GM18498 (cell line): ENCODE measurements at regions not wholly inside any gene's neighbourhood (a gene's known extent, or its start where the extent isn't known, plus 50 kb on each side); places are given as distances from the start of the nearest gene placed in this dataset.
"Not testable (repeated sequence)": the region's sequence is repeated elsewhere in the genome, so short reads cannot be mapped to it uniquely, and the experiment has no call there.

ENCODE experiments used
- ATAC-seq: cut with Tn5 transposase; IDR thresholded peaks from one replicate; pipeline ENCODE4 v1.9.1; 2021; ENCODE audit warnings: mild to moderate bottlenecking, moderate library complexity; ENCODE audit not compliant: unreplicated experiment

- no peak for ATAC-seq
These were observed 372.1 kb downstream of the ZNF674 start for GRCh38 chrX:46173159-46173558.

- not testable (repeated sequence) for ATAC-seq
These were observed 373.8 kb downstream of the ZNF674 start for GRCh38 chrX:46171457-46171856.

GRCh38 chrX:46169808-46170207 is 375.4 kb downstream of the ZNF674 start:
- no peak for ATAC-seq

GRCh38 chrX:46168254-46168653 is 377.0 kb downstream of the ZNF674 start:
- ATAC-seq: no peak

GRCh38 chrX:46165866-46166265 is 379.4 kb downstream of the ZNF674 start:
- no peak for ATAC-seq

GRCh38 chrX:46165411-46165810 is 379.8 kb downstream of the ZNF674 start:
- no peak for ATAC-seq

GRCh38 chrX:46152756-46153155 is 392.5 kb downstream of the ZNF674 start:
- no peak for ATAC-seq

- not testable (repeated sequence) for ATAC-seq
These were observed 393.9 kb downstream of the ZNF674 start for GRCh38 chrX:46151332-46151731.

- ATAC-seq: no peak
These were observed 400.7 kb downstream of the ZNF674 start for GRCh38 chrX:46144566-46144965.

GRCh38 chrX:46140272-46140671 is 404.9 kb downstream of the ZNF674 start:
- no peak for ATAC-seq

- no peak for ATAC-seq
These were observed 415.0 kb downstream of the ZNF674 start for GRCh38 chrX:46130247-46130646.

- ATAC-seq: no peak
These were observed 420.1 kb downstream of the ZNF674 start for GRCh38 chrX:46125111-46125510.

GRCh38 chrX:46117234-46117633 is 428.0 kb downstream of the ZNF674 start:
- no peak for ATAC-seq

GRCh38 chrX:46087310-46087709 is 457.9 kb downstream of the ZNF674 start:
- ATAC-seq: not testable (repeated sequence)

GRCh38 chrX:46080121-46080520 is 465.1 kb downstream of the ZNF674 start:
- not testable (repeated sequence) for ATAC-seq

- ATAC-seq: no peak
These were observed 472.4 kb downstream of the ZNF674 start for GRCh38 chrX:46072791-46073190.

GRCh38 chrX:46072372-46072771 is 472.8 kb downstream of the ZNF674 start:
- no peak for ATAC-seq

GRCh38 chrX:46070421-46070820 is 474.8 kb downstream of the ZNF674 start:
- no peak for ATAC-seq

- ATAC-seq: no peak
These were observed 485.9 kb downstream of the ZNF674 start for GRCh38 chrX:46059316-46059715.

- no peak for ATAC-seq
These were observed 500.7 kb downstream of the ZNF674 start for GRCh38 chrX:46044486-46044885.

- ATAC-seq: no peak
These were observed 505.2 kb downstream of the ZNF674 start for GRCh38 chrX:46040001-46040400.

GRCh38 chrX:46039526-46039925 is 505.7 kb downstream of the ZNF674 start:
- no peak for ATAC-seq

- no peak for ATAC-seq
These were observed 508.7 kb downstream of the ZNF674 start for GRCh38 chrX:46036508-46036907.

GRCh38 chrX:46034868-46035267 is 510.4 kb downstream of the ZNF674 start:
- ATAC-seq: no peak
